Dedifferentiated amniotic fluid mesenchymal stem cell (primary cell): ENCODE measurements at regions not wholly inside any gene's neighbourhood (a gene's known extent, or its start where the extent isn't known, plus 50 kb on each side); places are given as distances from the start of the nearest gene placed in this dataset.

ENCODE experiments used
- DNase-seq: peaks from one replicate; pipeline ENCODE4 v3.0.0-alpha.2; 2016; ENCODE audit errors: extremely low spot score

GRCh38 chr15:96247621-96248305 is 82.7 kb upstream of the NR2F2 start:
- no peak for DNase-seq

- DNase-seq, result no peak
Measured at GRCh38 chr15:96252148-96252547, 78.4 kb upstream of the NR2F2 start.

- no peak for DNase-seq
Measured at GRCh38 chr15:96253006-96253747, 77.3 kb upstream of the NR2F2 start.

- DNase-seq, result no peak
Measured at GRCh38 chr15:96254173-96254572, 76.3 kb upstream of the NR2F2 start.

GRCh38 chr15:96255599-96255998 is 74.9 kb upstream of the NR2F2 start:
- no peak for DNase-seq

GRCh38 chr15:96261575-96262034 is 68.9 kb upstream of the NR2F2 start:
- DNase-seq, result no peak

- DNase-seq, result no peak
Measured at GRCh38 chr15:96262097-96262496, 68.4 kb upstream of the NR2F2 start.

- no peak for DNase-seq
Measured at GRCh38 chr15:96262549-96263489, 67.7 kb upstream of the NR2F2 start.

- DNase-seq, result no peak
Measured at GRCh38 chr15:96264351-96264798, 66.1 kb upstream of the NR2F2 start.

- DNase-seq, result no peak
Measured at GRCh38 chr15:96264801-96265515, 65.5 kb upstream of the NR2F2 start.

- no peak for DNase-seq
Measured at GRCh38 chr15:96266456-96266855, 64.0 kb upstream of the NR2F2 start.

GRCh38 chr15:96267463-96267862 is 63.0 kb upstream of the NR2F2 start:
- DNase-seq, result no peak

- no peak for DNase-seq
Measured at GRCh38 chr15:96268442-96269204, 61.9 kb upstream of the NR2F2 start.

GRCh38 chr15:96270581-96271172 is 59.8 kb upstream of the NR2F2 start:
- DNase-seq, result no peak

- DNase-seq, result no peak
Measured at GRCh38 chr15:96272427-96272826, 58.1 kb upstream of the NR2F2 start.

- peak; percentile 39 for DNase-seq
Measured at GRCh38 chr15:96273317-96274086, 57.0 kb upstream of the NR2F2 start.

GRCh38 chr15:96274087-96274440 is 56.4 kb upstream of the NR2F2 start:
- no peak for DNase-seq

- DNase-seq, result peak; percentile 57
Measured at GRCh38 chr15:96274698-96275097, 55.8 kb upstream of the NR2F2 start.

- DNase-seq, result peak; percentile 70
Measured at GRCh38 chr15:96276438-96277210, 53.9 kb upstream of the NR2F2 start.
